Transverse colon (tissue), 4 donors: ENCODE measurements at regions not wholly inside any gene's neighbourhood (a gene's known extent, or its start where the extent isn't known, plus 50 kb on each side); places are given as distances from the start of the nearest gene placed in this dataset.

Experiments
- DNase-seq: peaks from one replicate; pipeline ENCODE4 v3.0.0-alpha.2; 2019
- H3K27ac ChIP-seq, 4 donors: fragments of 200-600 bp; sonication (generic); 2 replicates each; pipeline ENCODE4 v1.5.1; 2016 to 2018; ENCODE audit warnings: inconsistent platforms in 4 of 4
- H3K27me3 ChIP-seq: fragments of 200-600 bp; sonication (generic); 2 replicates; pipeline ENCODE4 v1.5.1; 2017; ENCODE audit warnings: inconsistent platforms
- H3K36me3 ChIP-seq, 4 donors: fragments of 200-600 bp; sonication (generic); 2 replicates each; pipeline ENCODE4 v1.5.1; 2017 to 2019; ENCODE audit warnings: inconsistent platforms in 4 of 4
- H3K4me1 ChIP-seq, 4 donors: fragments of 200-600 bp; sonication (generic); 2 replicates each; pipeline ENCODE4 v1.5.1; 2017 to 2020; ENCODE audit warnings: inconsistent platforms in 4 of 4
- H3K4me3 ChIP-seq, 4 donors: fragments of 200-600 bp; sonication (generic); 1 replicate in 1 of 4; 2 replicates in 3 of 4; pipeline versions ENCODE4 v1.5.1 to v1.6.1; 2017 to 2019; ENCODE audit warnings: inconsistent platforms in 4 of 4
- H3K9me3 ChIP-seq, 2 donors: fragments of 200-600 bp; sonication (generic); 2 replicates each; pipeline ENCODE4 v1.5.1; 2017 to 2019; ENCODE audit warnings: inconsistent platforms in 2 of 2
- CTCF ChIP-seq, 5 experiments: fragments of 200-600 bp in 3 of 5; fragments of 450-650 bp in 2 of 5; sonication (generic) in 3 of 5; IDR thresholded peaks; 1 replicate in 2 of 5; 2 replicates in 3 of 5; pipeline ENCODE4 v1.5.1; 2016 to 2017; ENCODE audit warnings: antibody characterized with exemption in 5 of 5, inconsistent platforms in 3 of 5, mild to moderate bottlenecking in 2 of 5, moderate library complexity in 1 of 5
- EP300 ChIP-seq: sonication (generic); formaldehyde crosslinking; IDR thresholded peaks from one replicate; pipeline ENCODE4 v1.6.1; 2017; ENCODE audit warnings: antibody characterized with exemption, low read depth
- POLR2A ChIP-seq: fragments of 450-650 bp; IDR thresholded peaks from one replicate; pipeline ENCODE4 v1.6.1; 2016; ENCODE audit warnings: antibody characterized with exemption, mild to moderate bottlenecking, moderate library complexity
- POLR2AphosphoS5 ChIP-seq, 3 donors: sonication (generic); formaldehyde crosslinking; IDR thresholded peaks; one replicate each; pipeline ENCODE4 v1.6.1; 2016; ENCODE audit warnings: antibody characterized with exemption in 3 of 3
- WGBS, 2 donors: methylation state at CpG; one replicate each; pipeline ENCODE4 v1.1.5; 2018; ENCODE audit warnings: low coverage in 1 of 2; 5-methylcytosine and 5-hydroxymethylcytosine counted together
- in situ Hi-C, 4 donors: fragments of 200-750 bp; cut with MboI; loops; one replicate each; pipeline versions ENCODE4 v1.15.0 to v1.15.1; 2017; ENCODE audit warnings: low sequenced_read_pairs in 3 of 4, low pct_ligation_motif_present in 1 of 4, low pct_unique_long_range_greater_than_20kb in 1 of 4
- intact Hi-C: fragments of 100-400 bp; cut with DNase I; formaldehyde crosslinking; loops from one replicate; pipeline ENCODE4 v1.15.1; 2023; ENCODE audit warnings: low total_unique reads

GRCh38 chr3:44047796-44048195 is 193.9 kb upstream of the TOPAZ1 start:
- no peaks in the 10 kb centered on the region for H3K9me3 ChIP-seq
- DNase-seq = no peak
- TF ChIP-seq EP300 (no peak), POLR2A (no peak), POLR2AphosphoS5 (IDR thresholded peaks at IDR 0.05) (no peak)
- in situ Hi-C loops (loop anchor here in 1 of 4 donors (25.0 kb wide), 1 partner anchor 110 kb away; no protein-coding TSS in a partner anchor), intact Hi-C loops (no loop called here)
- H3K27me3 ChIP-seq = no peaks in the 10 kb centered on the region
- no peak overlapping the region for H3K27ac ChIP-seq
- no peaks in the 10 kb centered on the region for H3K36me3 ChIP-seq
- no peaks in the 10 kb centered on the region for H3K4me1 ChIP-seq
- H3K4me3 ChIP-seq = no peak overlapping the region
- WGBS, 2 donors = 77 to 100% methylated on average over 1 to 3 of the region's 3 CpGs

- TF ChIP-seq POLR2A = no peak
- no peak for TF ChIP-seq EP300
- TF ChIP-seq CTCF (IDR thresholded peaks at IDR 0.05) = no peak
- TF ChIP-seq POLR2AphosphoS5 (IDR thresholded peaks at IDR 0.05) = no peak
- whole genome bisulfite sequencing, 2 donors = 29 to 60% methylated on average over 1 to 3 of the region's 3 CpGs
- Histone ChIP-seq H3K4me3 (no peak overlapping the region), H3K27ac (no peak overlapping the region), H3K4me1 (no peaks in the 10 kb centered on the region), H3K36me3 (no peaks in the 10 kb centered on the region), H3K9me3 (no peaks in the 10 kb centered on the region), H3K27me3 (no peaks in the 10 kb centered on the region)
- in situ Hi-C loops = loop anchor here in 1 of 4 donors (25.0 kb wide), 1 partner anchor 111 kb away; no protein-coding TSS in a partner anchor
- intact Hi-C loops = no loop called here
- no peak for DNase-seq
Measured at GRCh38 chr3:44048196-44048924, 193.3 kb upstream of the TOPAZ1 start.

- no peak overlapping the region for H3K27ac ChIP-seq
- H3K9me3 ChIP-seq = no peaks in the 10 kb centered on the region
- no peaks in the 10 kb centered on the region for H3K36me3 ChIP-seq
- DNase-seq = no peak
- TF ChIP-seq POLR2AphosphoS5 (IDR thresholded peaks at IDR 0.05) = no peak
- TF ChIP-seq CTCF (IDR thresholded peaks at IDR 0.05) = no peak
- TF ChIP-seq EP300 = no peak
- TF ChIP-seq POLR2A = no peak
- no peaks in the 10 kb centered on the region for H3K4me1 ChIP-seq
- no peak overlapping the region for H3K4me3 ChIP-seq
- peaks cover 3% of the 10 kb centered on the region for H3K27me3 ChIP-seq
- WGBS, 2 donors = 81 to 87% methylated on average over 2 of the region's 2 CpGs
- intact Hi-C loops = no loop called here
- in situ Hi-C loops = loop anchor here in 1 of 4 donors (25.0 kb wide), 1 partner anchor 112 kb away; no protein-coding TSS in a partner anchor
Measured at GRCh38 chr3:44048949-44049348, 192.7 kb upstream of the TOPAZ1 start.

GRCh38 chr3:44050101-44050500 is 191.6 kb upstream of the TOPAZ1 start:
- Histone ChIP-seq H3K4me3 (no peak overlapping the region), H3K9me3 (no peaks in the 10 kb centered on the region), H3K27ac (no peak overlapping the region), H3K27me3 (peaks cover 8% of the 10 kb centered on the region), H3K36me3 (no peaks in the 10 kb centered on the region), H3K4me1 (no peaks in the 10 kb centered on the region)
- in situ Hi-C loops = no loop called here
- intact Hi-C loops = no loop called here
- no peak for TF ChIP-seq CTCF (IDR thresholded peaks at IDR 0.05)
- no peak for TF ChIP-seq EP300
- TF ChIP-seq POLR2A = no peak
- no peak for TF ChIP-seq POLR2AphosphoS5 (IDR thresholded peaks at IDR 0.05)
- WGBS, 2 donors = 92% methylated on average over 9 of the region's 9 CpGs; no CpG with 5 or more reads in 1 of the 2 donors
- no peak for DNase-seq
